ENCODE measurements at regions not wholly inside any gene's neighbourhood (a gene's known extent, or its start where the extent isn't known, plus 50 kb on each side); places are given as distances from the start of the nearest gene placed in this dataset.

GRCh38 chr4:66331761-66332160 lies 661.5 kb upstream of the EPHA5 start:
- TF ChIP-seq PATZ1 (CRISPR knock-in tag; IDR thresholded peaks at IDR 0.05; ENCODE audit: borderline replicate concordance) (no peak), CREB5 (CRISPR knock-in tag; IDR thresholded peaks at IDR 0.05; ENCODE audit: low read depth) (no peak), ISL1 (CRISPR knock-in tag; IDR thresholded peaks at IDR 0.05) (no peak), TOX (CRISPR knock-in tag; IDR thresholded peaks at IDR 0.05; ENCODE audit: borderline replicate concordance) (no peak), POU6F1 (CRISPR knock-in tag; IDR thresholded peaks at IDR 0.05; ENCODE audit: borderline replicate concordance, low read depth) (no peak), ESRRG (CRISPR knock-in tag; IDR thresholded peaks at IDR 0.05) (no peak), TCF4 (CRISPR knock-in tag; IDR thresholded peaks at IDR 0.05; ENCODE audit: borderline replicate concordance) (no peak), ZFP30 (CRISPR knock-in tag; IDR thresholded peaks at IDR 0.05) (no peak)
